HK-2 (cell line): ENCODE measurements at regions not wholly inside any gene's neighbourhood (a gene's known extent, or its start where the extent isn't known, plus 50 kb on each side); places are given as distances from the start of the nearest gene placed in this dataset.

Experiments
- DNase-seq: peaks from one replicate; pipeline ENCODE4 v3.0.0-alpha.2; 2018; ENCODE audit not compliant: unreplicated experiment

- DNase-seq = no peak
Observed at GRCh38 chr10:107919626-107920235, 755.2 kb upstream of the SORCS1 start.

- no peak for DNase-seq
Observed at GRCh38 chr10:107918171-107918570, 753.7 kb upstream of the SORCS1 start.

- DNase-seq = no peak
Observed at GRCh38 chr10:107915215-107915610, 750.7 kb upstream of the SORCS1 start.

- DNase-seq = no peak
Observed at GRCh38 chr10:107914450-107915214, 750.1 kb upstream of the SORCS1 start.

- DNase-seq = no peak
Observed at GRCh38 chr10:107913317-107914294, 749.1 kb upstream of the SORCS1 start.

- DNase-seq = no peak
Observed at GRCh38 chr10:107901076-107901475, 736.6 kb upstream of the SORCS1 start.

- DNase-seq = no peak
Observed at GRCh38 chr10:107900131-107900530, 735.6 kb upstream of the SORCS1 start.

- DNase-seq = no peak
Observed at GRCh38 chr10:107899502-107900062, 735.1 kb upstream of the SORCS1 start.

- DNase-seq = no peak
Observed at GRCh38 chr10:107899075-107899474, 734.6 kb upstream of the SORCS1 start.

- no peak for DNase-seq
Observed at GRCh38 chr10:107898392-107898791, 733.9 kb upstream of the SORCS1 start.

GRCh38 chr10:107894516-107894915 is 730.0 kb upstream of the SORCS1 start:
- no peak for DNase-seq

- no peak for DNase-seq
Observed at GRCh38 chr10:107889105-107889504, 724.6 kb upstream of the SORCS1 start.

GRCh38 chr10:107880185-107880584 is 715.7 kb upstream of the SORCS1 start:
- no peak for DNase-seq

- DNase-seq = no peak
Observed at GRCh38 chr10:107873007-107873406, 708.5 kb upstream of the SORCS1 start.

GRCh38 chr10:107865691-107866090 is 701.2 kb upstream of the SORCS1 start:
- no peak for DNase-seq

GRCh38 chr10:107859065-107859464 is 694.6 kb upstream of the SORCS1 start:
- DNase-seq = no peak

GRCh38 chr10:107856047-107856315 is 691.5 kb upstream of the SORCS1 start:
- DNase-seq = no peak

GRCh38 chr10:107855301-107856046 is 691.0 kb upstream of the SORCS1 start:
- no peak for DNase-seq

GRCh38 chr10:107848726-107849360 is 684.3 kb upstream of the SORCS1 start:
- DNase-seq = no peak

GRCh38 chr10:107847620-107848019 is 683.1 kb upstream of the SORCS1 start:
- DNase-seq = no peak

GRCh38 chr10:107834706-107835105 is 670.2 kb upstream of the SORCS1 start:
- DNase-seq = no peak
